HCT116 (cell line): ENCODE measurements at regions not wholly inside any gene's neighbourhood (a gene's known extent, or its start where the extent isn't known, plus 50 kb on each side); places are given as distances from the start of the nearest gene placed in this dataset.

Experiments
- ATAC-seq: fragments of 200-7000 bp; cut with Tn5 transposase; 2 replicates; pipeline ENCODE4 v1.9.1; 2020; ENCODE audit warnings: mild to moderate bottlenecking, moderate library complexity
- BruUV-seq: library from RNA; stranded (reverse); fragments of 400-500 nt; replicated peaks from 2 replicates; lab custom pipeline; 2021; lab: Mats Ljungman, UMichigan
- CTCF ChIA-PET: fragments of 300-600 bp; sonication (Branson Sonifier 250); formaldehyde crosslinking; loops from one replicate; lab custom pipeline; 2021; ENCODE audit warnings: antibody characterized with exemption; lab: Charles Lee
- POLR2A ChIA-PET: fragments of 300-600, 350-600 bp; sonication (Branson Sonifier 250); formaldehyde crosslinking; loops from one replicate; lab custom pipeline; 2021; ENCODE audit warnings: antibody characterized with exemption; lab: Charles Lee
- RAD21 ChIA-PET, 2 experiments: fragments of 300-600 bp; sonication (Branson Sonifier 250); formaldehyde crosslinking; loops; one replicate each; lab custom pipeline; 2023; ENCODE audit warnings: low total read pairs in 2 of 2; ENCODE audit not compliant: uncharacterized antibody in 2 of 2, unreplicated experiment in 2 of 2, low non-redundant PET in 1 of 2; lab: Charles Lee
- DNase-seq: peaks from one replicate; pipeline ENCODE4 v3.0.0-alpha.2; 2010; ENCODE audit warnings: low read depth, low spot score
- H2AFZ ChIP-seq: fragments of 200-600 bp; shearing (Covaris generic), sonication (generic); 2 replicates; pipeline ENCODE4 v1.6.1; 2017; ENCODE audit warnings: low read depth, mixed run types, mixed read lengths, antibody characterized with exemption, low read length; ENCODE audit not compliant: poor library complexity, severe bottlenecking
- H3K27ac ChIP-seq: 2 replicates; pipeline ENCODE4 v1.5.1; 2012; ENCODE audit warnings: low read depth, low read length
- H3K27me3 ChIP-seq: fragments of 200-600 bp; sonication (generic); 2 replicates; pipeline ENCODE4 v1.6.1; 2016; ENCODE audit warnings: mixed run types, low read length, mixed read lengths; ENCODE audit not compliant: insufficient read depth
- H3K36me3 ChIP-seq, 2 experiments: fragments of 200-500 bp in 1 of 2; fragments of 200-600 bp in 1 of 2; sonication (Bioruptor generic) in 1 of 2; sonication (generic) in 1 of 2; 2 replicates each; pipeline versions ENCODE4 v1.5.1 to v1.6.1; 2014 to 2016; ENCODE audit warnings: low read length in 2 of 2, inconsistent platforms in 1 of 2, mixed read lengths in 1 of 2, mixed run types in 1 of 2; ENCODE audit not compliant: insufficient read depth in 2 of 2, control insufficient read depth in 1 of 2
- H3K4me1 ChIP-seq, 2 experiments: fragments of 200-600 bp in 1 of 2; sonication (generic) in 1 of 2; 2 replicates each; pipeline versions ENCODE4 v1.5.1 to v1.6.1; 2012 to 2017; ENCODE audit warnings: low read length in 2 of 2, inconsistent platforms in 1 of 2, mild to moderate bottlenecking in 1 of 2, mixed read lengths in 1 of 2, mixed run types in 1 of 2, moderate library complexity in 1 of 2; ENCODE audit not compliant: insufficient read depth in 2 of 2, control insufficient read depth in 1 of 2
- H3K4me2 ChIP-seq: fragments of 200-600 bp; sonication (generic); 2 replicates; pipeline ENCODE4 v1.6.1; 2017; ENCODE audit warnings: mixed run types, low read length, mixed read lengths
- H3K4me3 ChIP-seq, 2 experiments: fragments of 200-600 bp in 1 of 2; sonication (generic) in 1 of 2; replicated peaks in 1 of 2; 2 replicates each; pipeline ENCODE4 v1.5.1; 2011 to 2016; ENCODE audit warnings: low read length in 2 of 2, control low read depth in 1 of 2, low read depth in 1 of 2, mild to moderate bottlenecking in 1 of 2, mixed read lengths in 1 of 2, mixed run types in 1 of 2
- H3K79me2 ChIP-seq: fragments of 200-600 bp; sonication (generic); 2 replicates; pipeline ENCODE4 v1.6.1; 2017; ENCODE audit warnings: mild to moderate bottlenecking, mixed run types, low read length, moderate library complexity, mixed read lengths; ENCODE audit not compliant: insufficient read depth
- H3K9ac ChIP-seq: fragments of 200-600 bp; sonication (generic); 2 replicates; pipeline ENCODE4 v1.6.1; 2016; ENCODE audit warnings: low read length, mixed read lengths
- H3K9me2 ChIP-seq: fragments of 200-600 bp; sonication (generic), shearing (Covaris generic); 2 replicates; pipeline ENCODE4 v1.6.1; 2017; ENCODE audit warnings: mixed run types, mild to moderate bottlenecking, moderate library complexity; ENCODE audit not compliant: insufficient read depth
- H3K9me3 ChIP-seq, 2 experiments: fragments of 200-500 bp in 1 of 2; fragments of 200-600 bp in 1 of 2; sonication (Bioruptor generic) in 1 of 2; sonication (generic) in 1 of 2; 2 replicates each; pipeline ENCODE4 v1.6.1; 2014 to 2017; ENCODE audit warnings: low read length in 2 of 2, mixed read lengths in 2 of 2, inconsistent platforms in 1 of 2, low read depth in 1 of 2, mild to moderate bottlenecking in 1 of 2, mixed run types in 1 of 2, moderate library complexity in 1 of 2; ENCODE audit not compliant: control insufficient read depth in 1 of 2, insufficient read depth in 1 of 2
- H4K20me1 ChIP-seq: fragments of 200-600 bp; sonication (generic), shearing (Covaris generic); 2 replicates; pipeline ENCODE4 v1.6.1; 2017; ENCODE audit warnings: mixed run types, mild to moderate bottlenecking, moderate library complexity; ENCODE audit not compliant: insufficient read depth
- CBX3 ChIP-seq: IDR thresholded peaks from 2 replicates; pipeline ENCODE4 v1.6.1; 2012; ENCODE audit warnings: low read depth
- CEBPB ChIP-seq: IDR thresholded peaks from 2 replicates; pipeline ENCODE4 v1.6.1; 2012; ENCODE audit warnings: low read depth
- ELF1 ChIP-seq: IDR thresholded peaks from 2 replicates; pipeline ENCODE4 v1.6.1; 2012; ENCODE audit warnings: low read depth, borderline replicate concordance
- POLR2A ChIP-seq: IDR thresholded peaks from 2 replicates; pipeline ENCODE4 v1.7.0; 2011; ENCODE audit warnings: borderline replicate concordance; ENCODE audit not compliant: insufficient read depth, insufficient read length; ENCODE audit errors: extremely low read depth
- RAD21 ChIP-seq: IDR thresholded peaks from 2 replicates; pipeline ENCODE4 v1.6.1; 2012; ENCODE audit warnings: low read depth, mild to moderate bottlenecking
- REST ChIP-seq: IDR thresholded peaks from 2 replicates; pipeline ENCODE4 v1.6.1; 2012; ENCODE audit warnings: low read depth
- SIN3A ChIP-seq: IDR thresholded peaks from 2 replicates; pipeline ENCODE4 v1.6.1; 2012; ENCODE audit warnings: low read depth
- TCF7L2 ChIP-seq: IDR thresholded peaks from 2 replicates; pipeline ENCODE4 v1.7.0; 2011; ENCODE audit warnings: borderline replicate concordance, inconsistent platforms; ENCODE audit not compliant: insufficient read depth, insufficient read length; ENCODE audit errors: extremely low read depth
- YY1 ChIP-seq: IDR thresholded peaks from 2 replicates; pipeline ENCODE4 v1.6.1; 2011; ENCODE audit warnings: low read length, low read depth, moderate library complexity, mild to moderate bottlenecking; ENCODE audit not compliant: insufficient replicate concordance; ENCODE audit errors: extremely low read depth
- intact Hi-C: fragments of 100-400 bp; cut with micrococcal nuclease; formaldehyde crosslinking; loops from 2 replicates; pipeline ENCODE4 v1.10.0; 2022
- TF ChIP-seq, protein P1 (sequence below): IDR thresholded peaks from 2 replicates; pipeline ENCODE4 v1.6.1; 2012
- TF ChIP-seq, protein P2 (sequence below), 3 experiments: fragments of 200-600 bp in 1 of 3; sonication (generic) in 1 of 3; IDR thresholded peaks in 2 of 3; conservative IDR thresholded peaks in 1 of 3; 2 replicates each; pipeline ENCODE4 v1.5.1; 2012 to 2017; ENCODE audit warnings: low read depth in 2 of 3, low read length in 2 of 3, antibody characterized with exemption in 1 of 3, borderline replicate concordance in 1 of 3, control low read depth in 1 of 3, mild to moderate bottlenecking in 1 of 3, mixed read lengths in 1 of 3, mixed run types in 1 of 3, moderate library complexity in 1 of 3; ENCODE audit not compliant: insufficient read depth in 1 of 3

DNA sequence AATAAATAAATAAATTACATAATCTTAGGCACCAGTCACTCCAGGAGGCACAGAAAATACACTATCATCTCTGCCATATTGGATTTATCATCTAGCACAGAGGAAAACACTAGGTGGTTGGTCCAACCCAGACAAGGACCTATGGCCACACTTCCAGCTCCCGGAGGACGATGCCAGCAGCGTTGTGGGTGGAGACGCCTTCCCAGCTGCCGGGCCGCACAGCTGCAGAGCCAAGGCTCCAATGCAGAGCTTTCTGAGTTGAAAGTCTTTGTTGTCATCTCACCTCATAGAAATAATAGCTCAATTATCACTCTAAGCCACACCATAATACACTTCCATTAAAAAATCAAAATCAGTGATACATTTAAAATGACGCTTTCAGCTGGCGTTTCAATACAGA lies 457.1 kb upstream of the SALL3 start:
- no peak overlapping the region for H2AFZ ChIP-seq
- POLR2A ChIA-PET: no interaction called here

More for the DNA sequence above, 457.1 kb upstream of the SALL3 start:
- H3K9ac ChIP-seq: no peak overlapping the region
- DNase-seq: no peak
- TF ChIP-seq, protein P1, sequence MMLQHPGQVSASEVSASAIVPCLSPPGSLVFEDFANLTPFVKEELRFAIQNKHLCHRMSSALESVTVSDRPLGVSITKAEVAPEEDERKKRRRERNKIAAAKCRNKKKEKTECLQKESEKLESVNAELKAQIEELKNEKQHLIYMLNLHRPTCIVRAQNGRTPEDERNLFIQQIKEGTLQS: no peak
- TF ChIP-seq RAD21: no peak
- no peak for TF ChIP-seq ELF1
- no peak for TF ChIP-seq YY1
- no peak for TF ChIP-seq REST
- TF ChIP-seq POLR2A: no peak
- TF ChIP-seq CEBPB: no peak
- TF ChIP-seq TCF7L2: no peak
- TF ChIP-seq SIN3A: no peak
- TF ChIP-seq CBX3: no peak
- TF ChIP-seq, protein P2, sequence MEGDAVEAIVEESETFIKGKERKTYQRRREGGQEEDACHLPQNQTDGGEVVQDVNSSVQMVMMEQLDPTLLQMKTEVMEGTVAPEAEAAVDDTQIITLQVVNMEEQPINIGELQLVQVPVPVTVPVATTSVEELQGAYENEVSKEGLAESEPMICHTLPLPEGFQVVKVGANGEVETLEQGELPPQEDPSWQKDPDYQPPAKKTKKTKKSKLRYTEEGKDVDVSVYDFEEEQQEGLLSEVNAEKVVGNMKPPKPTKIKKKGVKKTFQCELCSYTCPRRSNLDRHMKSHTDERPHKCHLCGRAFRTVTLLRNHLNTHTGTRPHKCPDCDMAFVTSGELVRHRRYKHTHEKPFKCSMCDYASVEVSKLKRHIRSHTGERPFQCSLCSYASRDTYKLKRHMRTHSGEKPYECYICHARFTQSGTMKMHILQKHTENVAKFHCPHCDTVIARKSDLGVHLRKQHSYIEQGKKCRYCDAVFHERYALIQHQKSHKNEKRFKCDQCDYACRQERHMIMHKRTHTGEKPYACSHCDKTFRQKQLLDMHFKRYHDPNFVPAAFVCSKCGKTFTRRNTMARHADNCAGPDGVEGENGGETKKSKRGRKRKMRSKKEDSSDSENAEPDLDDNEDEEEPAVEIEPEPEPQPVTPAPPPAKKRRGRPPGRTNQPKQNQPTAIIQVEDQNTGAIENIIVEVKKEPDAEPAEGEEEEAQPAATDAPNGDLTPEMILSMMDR (IDR thresholded peaks at IDR 0.05 in 2 of 3, conservative IDR thresholded peaks at IDR 0.05 in 1 of 3; ENCODE audit: borderline replicate concordance in 1 of 3, insufficient read depth in 1 of 3, low read depth in 2 of 3, low read length in 2 of 3): no peak
- no peak for ATAC-seq
- H3K79me2 ChIP-seq: no peaks in the 10 kb centered on the region
- no peak overlapping the region for H3K4me2 ChIP-seq
- CTCF ChIA-PET: no interaction called here
- H3K27me3 ChIP-seq: no peaks in the 10 kb centered on the region
- no peaks in the 10 kb centered on the region for H4K20me1 ChIP-seq
- no peaks in the 10 kb centered on the region for H3K4me1 ChIP-seq
- RAD21 ChIA-PET: no interaction called here
- no peaks in the 10 kb centered on the region for H3K36me3 ChIP-seq
- no peak overlapping the region for H3K27ac ChIP-seq
- peaks cover 0 to 7% of the 10 kb centered on the region in 2 experiments; a peak in 2 of 4 replicates for H3K9me3 ChIP-seq
- no peak overlapping the region for H3K4me3 ChIP-seq
- intact Hi-C loops: no loop called here
- no TSS peak for BruUV-seq
- no peaks in the 10 kb centered on the region for H3K9me2 ChIP-seq
